COR-L47 (cell line): ENCODE measurements at regions not wholly inside any gene's neighbourhood (a gene's known extent, or its start where the extent isn't known, plus 50 kb on each side); places are given as distances from the start of the nearest gene placed in this dataset.

Source experiments
- DNase-seq: peaks from one replicate; lab custom pipeline; 2025; lab: John Stamatoyannopoulos, UW

DNA sequence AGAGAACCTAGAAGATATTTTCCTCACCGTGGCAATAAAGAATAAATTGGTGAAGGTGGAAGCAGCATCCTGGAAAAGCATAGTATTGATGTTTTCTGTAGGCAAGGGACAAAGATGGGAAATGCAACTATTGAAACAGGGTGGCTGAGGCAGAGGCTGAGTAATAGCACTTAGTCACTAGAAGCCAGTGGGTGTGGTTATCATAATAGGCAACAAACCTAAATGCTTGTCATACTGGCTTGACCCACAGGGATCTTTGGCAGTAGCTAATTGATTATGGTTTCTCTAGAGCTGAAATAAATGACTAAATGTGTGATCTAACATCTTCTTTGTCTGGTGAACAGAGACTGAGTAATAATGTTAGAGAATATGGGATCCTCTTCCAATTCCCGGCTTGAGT is 353.6 kb upstream of the RPS6KA3 start:
- DNase-seq: no peak

DNA sequence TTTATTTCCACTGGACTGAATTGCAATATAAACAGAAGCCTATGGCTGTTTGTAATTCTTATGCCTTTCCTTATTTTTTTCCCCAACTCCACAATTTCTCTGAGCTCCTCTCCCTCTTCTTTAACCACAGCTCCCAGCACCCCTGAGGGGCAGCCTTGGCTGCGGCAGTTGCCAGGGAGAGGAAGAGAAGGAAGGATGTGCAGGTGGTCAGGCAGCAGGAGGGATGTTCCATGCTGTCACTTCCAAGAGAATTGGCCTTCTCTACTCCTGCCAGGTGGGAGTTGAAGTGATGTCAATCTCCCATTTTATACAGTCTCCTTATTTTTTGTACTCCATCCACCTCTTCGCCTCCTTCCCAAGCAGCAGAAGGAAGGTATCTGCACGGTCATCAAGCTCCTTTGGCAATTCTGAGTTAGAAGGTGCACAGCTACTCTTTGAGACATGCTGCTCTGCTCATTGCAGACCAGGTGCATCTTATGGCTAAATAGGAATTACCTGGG is 343.3 kb upstream of the RPS6KA3 start:
- DNase-seq: peak; percentile 26

DNA sequence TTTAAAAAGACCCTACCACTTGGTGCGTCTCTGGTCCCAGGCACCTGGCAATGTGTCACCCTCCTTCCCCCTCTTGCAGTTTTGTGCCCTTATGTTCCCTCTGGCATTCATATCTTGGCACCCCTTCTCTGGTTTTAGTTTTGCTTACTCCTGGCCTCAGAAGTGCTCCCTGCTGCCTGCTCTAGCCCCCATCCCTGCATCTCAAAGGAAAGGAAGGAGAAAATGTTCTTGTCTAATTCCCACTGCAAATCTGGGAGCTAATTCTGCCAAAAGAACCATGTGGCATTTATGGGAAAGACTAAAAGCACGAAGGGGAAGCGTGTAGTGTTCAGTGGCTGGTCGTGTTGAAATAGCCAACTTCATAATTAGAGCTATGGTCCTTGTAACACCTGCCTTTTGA is 340.1 kb upstream of the RPS6KA3 start:
- DNase-seq: no peak

DNA sequence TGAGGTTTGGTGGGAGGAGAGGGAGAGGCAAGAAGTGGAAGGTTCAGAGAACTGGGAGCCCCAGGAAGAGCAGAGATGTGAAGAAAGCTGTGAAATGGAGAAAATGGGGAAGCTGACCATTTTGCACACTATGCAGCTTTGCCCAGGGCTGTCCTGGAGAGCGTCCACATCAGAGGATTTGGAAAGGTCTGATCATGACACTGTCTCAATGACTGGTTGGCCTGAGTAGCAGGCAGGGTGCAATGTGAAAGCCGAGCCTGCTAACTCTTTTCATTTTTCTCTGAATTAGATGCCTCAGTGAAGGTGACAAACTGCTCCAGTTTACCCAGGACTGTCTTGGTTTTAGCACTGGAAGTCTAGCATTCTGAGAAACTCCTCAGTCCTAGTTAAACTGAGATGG is 330.1 kb upstream of the RPS6KA3 start:
- DNase-seq: no peak

DNA sequence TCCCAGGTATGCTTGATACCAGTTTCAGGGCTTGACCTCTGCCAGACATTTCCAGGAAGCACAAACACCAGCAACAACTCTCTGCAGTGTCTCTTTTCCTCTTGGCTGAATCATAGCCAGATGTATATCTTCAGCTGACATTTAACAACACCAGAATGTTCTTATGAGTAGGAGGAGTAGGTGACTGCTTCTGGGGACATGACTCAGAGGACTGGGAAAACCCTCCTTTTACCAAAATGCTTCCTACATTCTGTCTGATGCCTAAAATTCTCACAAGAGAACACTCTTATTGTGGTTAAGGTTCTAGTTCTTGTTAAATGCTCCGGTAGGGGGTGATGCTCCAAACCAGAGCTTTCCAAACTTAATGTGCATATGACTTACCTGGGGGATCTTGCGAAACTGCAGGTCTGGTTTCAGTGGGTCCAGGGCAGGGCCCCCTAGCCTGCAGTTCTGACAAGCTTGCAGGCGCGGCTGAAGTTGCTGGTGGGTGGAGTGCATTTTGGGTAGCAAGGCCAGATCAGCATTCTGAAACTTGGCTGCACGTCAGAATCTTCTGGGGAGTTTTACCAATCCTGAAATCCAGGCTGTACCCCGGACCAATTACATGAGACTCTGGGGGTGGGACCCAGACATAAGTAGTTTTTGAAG is 329.3 kb upstream of the RPS6KA3 start:
- no peak for DNase-seq

DNA sequence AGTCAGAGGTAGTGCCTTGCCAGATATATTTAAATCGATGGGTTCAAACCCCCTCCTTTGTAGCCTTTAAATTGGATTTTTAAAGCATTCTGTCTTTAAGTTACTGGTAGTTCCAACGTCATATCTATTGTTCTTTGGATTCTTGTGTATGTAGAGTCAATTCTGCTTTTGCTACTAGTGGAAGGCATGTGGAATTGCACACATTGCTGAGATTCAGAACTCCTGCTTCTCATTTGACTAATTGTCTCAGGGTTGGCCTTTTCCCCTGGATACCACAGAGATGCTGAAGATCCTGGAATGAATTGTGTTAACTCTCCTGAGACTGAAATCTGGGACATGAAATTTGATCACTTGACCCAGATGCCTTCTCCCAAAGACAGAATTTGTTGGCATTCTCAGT is 328.3 kb upstream of the RPS6KA3 start:
- DNase-seq: no peak

DNA sequence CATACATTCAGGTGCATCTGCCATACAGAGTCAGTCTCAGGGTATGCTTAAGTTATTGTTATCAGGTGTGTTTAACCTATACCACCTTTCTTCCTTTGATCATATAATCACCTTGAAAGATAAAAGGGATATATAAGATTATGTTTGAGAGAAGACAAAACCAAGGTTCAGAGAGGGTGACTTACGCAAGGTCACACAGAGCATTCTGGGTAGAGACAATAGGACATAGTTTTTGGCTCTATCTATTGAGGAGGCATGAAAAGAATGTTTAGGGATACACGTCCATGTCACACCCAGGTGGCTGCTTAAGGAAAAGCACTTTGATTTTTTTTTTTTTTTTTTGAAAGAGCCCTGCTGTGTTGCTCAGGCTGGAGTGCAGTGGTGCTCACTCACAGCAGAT is 327.1 kb upstream of the RPS6KA3 start:
- no peak for DNase-seq

DNA sequence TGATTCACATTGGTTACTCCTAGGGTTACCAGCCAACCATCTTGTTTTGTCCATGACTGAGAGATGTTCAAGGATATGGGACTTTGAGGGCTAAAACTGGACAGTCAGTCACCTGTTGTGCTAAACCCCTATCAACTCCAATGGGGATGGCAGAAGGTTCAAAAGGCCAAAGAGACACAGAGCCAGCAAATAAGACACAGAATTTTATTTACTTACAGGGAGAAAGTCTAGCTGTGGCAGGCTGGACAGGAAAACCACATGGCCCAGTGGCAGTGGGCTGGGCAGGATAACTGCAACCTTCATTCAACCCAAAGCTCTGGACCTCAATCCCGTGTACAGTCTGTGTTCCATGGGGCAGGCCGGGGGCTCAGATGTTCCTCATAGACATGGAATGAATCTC is 326.7 kb upstream of the RPS6KA3 start:
- no peak for DNase-seq

DNA sequence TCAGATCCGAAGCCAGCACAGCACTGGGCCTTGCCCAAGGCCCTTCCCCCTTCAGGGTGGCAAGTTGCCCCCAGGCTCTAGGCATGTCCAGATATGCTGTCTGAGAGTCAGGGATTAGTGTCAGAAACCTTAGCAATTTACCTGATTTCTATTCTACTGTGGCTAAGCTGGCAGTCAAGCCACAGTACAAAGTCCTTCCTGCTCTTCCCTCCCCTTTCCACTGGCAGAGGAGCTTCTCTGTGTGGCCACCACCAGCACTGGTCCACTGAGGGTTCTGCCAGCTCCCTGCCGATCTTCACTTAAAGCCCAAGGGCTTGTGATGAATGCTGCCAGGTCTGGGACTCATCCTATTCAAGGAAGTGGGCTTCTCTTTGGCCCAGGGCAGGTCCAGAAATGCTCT is 324.5 kb upstream of the RPS6KA3 start:
- no peak for DNase-seq

DNA sequence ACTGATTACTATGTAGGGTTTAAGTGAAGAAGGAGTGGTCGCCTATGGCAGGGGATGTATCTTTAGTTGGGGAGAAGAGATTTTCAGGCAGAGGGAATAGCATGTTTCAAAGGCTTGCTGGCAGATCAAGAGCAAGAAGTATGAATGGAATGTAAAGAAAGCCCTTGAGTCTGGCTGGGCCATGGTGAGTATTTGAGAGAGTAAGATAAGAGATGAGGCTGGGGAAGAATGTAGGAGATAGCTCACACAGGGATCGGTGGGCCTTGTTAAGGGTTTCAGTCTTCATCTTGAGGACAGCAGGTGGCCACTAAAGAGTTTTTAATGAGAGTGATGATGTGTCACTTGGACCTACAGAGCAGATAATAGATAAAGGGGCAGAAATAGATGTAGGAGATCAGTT is 319.1 kb upstream of the RPS6KA3 start:
- no peak for DNase-seq

DNA sequence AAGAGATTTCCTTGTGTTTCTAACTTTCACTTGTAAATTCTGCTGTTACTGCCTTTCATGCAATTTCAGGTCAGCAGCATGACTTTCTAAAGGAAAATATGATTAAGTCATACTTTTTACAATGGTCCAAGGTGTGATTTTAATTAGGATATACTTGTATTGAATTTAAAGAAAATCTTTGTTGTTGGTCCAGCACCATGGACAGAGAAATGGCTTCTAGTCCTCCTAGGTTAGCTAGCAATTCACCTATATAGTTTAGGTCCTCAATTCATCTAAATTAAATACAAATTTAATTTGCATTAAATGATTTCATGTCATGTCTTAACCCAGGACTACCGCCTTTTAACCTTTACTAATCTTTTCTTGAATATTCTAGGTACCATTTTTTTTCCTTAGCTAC is 304.9 kb upstream of the RPS6KA3 start:
- DNase-seq: no peak

DNA sequence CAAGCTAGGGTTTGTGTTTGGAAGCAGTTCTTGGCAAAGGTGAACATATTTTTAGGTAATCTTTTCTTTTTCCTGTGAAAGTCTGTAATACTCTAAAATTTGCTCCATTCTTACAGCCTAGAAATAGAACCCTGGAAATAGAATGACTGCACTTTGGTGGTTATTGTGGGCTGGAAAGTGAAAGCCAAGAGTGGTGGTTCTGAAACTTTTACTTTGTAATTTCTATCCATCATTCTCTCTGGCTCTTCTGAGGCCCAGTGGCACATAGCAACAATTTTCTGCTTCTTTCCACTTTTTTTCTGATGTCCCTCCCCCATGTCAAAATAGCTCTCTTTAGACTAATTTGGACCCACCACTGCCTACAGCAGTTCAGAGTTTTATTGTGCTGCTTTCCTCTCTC is 300.4 kb upstream of the RPS6KA3 start:
- DNase-seq: no peak

DNA sequence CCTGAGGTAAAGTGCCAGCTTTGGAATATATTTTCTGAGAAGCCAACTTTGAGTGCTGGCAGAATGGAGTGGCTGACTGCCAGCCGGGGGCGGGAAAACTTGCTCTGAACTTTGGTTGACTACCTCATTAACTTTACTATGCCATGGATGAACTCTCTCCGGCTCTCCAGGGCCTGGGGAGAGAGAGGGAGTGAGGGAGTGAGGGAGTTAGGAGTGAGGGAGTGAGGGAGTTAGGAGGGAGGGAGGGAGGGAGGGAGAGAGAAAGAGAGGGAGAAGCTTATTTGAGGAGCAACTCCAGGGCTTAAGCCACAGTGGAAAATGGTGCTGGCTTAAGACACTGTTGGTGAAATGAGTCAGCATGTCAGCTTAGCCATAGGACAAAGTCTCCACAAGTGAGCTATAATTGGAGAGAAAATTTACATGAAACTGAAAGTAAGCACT is 280.9 kb upstream of the RPS6KA3 start:
- DNase-seq: no peak

DNA sequence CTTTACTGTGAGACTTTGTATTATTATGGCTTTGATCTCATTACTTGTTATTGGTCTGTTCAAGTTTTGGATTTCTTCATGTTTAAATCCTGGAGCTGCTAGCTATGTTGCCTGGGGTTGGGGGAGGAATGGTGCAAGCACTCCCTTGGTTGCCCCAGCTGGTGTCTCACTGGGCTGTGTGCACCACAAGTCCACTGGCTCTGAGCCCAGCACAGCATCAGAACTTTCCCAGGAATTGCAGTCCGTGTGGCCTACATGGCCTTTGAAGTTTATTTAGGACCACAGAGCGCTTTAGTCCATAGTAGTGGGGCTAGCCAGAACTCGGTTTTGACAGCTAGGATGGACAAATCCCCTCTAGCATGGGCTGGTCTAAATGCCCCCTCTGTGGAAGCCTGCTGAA is 278.8 kb upstream of the RPS6KA3 start:
- DNase-seq: no peak

DNA sequence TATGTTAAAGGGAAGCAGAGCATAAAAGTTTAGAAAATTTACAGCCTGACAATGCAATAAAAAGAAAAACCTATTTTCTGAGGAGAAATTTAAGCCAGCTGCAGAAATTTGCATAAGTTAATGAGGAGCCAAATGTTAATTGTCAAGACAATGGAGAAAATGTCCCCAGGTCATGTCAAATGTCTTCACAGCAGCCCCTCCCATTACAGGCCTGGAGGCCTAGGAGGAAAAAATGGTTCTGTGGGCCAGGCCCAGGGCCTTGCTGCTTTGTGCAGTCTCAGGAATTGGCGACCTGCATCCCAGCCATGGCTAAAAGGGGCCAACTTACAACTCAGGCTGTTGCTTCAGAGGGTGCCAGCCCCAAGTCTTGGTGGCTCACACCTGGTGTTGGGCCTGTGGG is 275.4 kb upstream of the RPS6KA3 start:
- DNase-seq: no peak

DNA sequence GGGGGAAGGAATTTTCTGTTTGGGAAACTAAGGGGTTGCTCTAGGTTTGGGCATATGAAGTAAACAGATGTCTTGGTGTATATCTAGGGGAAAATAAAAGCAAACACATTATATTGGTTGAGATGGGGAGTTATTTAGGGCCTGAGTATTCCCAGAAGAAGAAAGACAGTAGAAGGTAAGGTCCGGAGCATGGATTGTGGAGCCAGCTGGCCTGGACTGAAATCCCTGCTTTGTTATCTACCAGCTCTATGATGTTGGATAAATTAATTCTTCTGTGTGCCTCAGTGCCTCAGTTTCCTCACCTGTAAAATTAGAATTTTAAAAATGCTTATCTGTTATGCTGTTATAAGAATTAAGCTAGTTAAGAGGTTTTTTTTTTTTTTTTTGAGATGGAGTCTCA is 272.3 kb upstream of the RPS6KA3 start:
- DNase-seq: no peak

DNA sequence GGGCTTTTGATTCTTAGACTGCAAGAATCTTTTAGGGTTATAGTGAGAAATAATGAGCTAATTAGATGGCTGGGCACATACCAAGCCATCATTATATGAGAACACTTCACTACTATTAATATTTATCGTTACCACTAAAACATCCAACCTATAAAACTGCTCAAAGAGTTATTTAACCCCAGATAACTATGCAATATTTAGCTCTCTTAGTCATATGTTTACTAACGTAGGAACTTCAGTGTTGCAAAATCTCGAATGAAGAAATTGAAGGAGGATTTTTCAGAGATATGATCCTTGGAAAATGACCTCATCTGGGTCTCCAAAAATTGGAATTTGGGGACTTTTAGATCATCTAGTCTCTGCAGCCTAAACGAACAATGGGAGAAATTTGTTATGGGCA is 265.0 kb upstream of the RPS6KA3 start:
- no peak for DNase-seq

DNA sequence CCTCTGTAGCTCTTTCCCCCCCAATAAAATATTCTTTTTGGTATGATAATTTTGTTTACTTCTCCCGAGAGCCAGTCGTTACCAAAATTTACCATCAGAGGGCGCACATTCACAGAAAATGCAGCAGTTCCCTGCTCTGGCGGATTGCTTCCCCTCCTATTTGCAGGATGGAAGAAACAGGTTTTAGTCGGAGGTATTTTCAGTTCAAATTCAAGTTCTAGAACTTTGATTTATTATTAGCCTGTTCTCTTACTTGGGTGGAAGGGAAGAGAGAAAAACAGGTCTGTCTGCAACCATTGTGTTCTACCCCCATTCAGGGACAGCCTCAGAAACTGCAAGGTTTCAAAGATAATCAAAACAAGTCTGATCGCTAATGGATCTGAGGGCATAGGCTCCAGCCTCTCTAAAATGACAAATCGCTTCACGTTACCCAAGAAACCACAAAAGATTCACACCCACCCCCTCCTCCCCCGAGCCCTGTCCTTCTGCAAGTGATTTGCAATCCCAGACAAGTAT is 263.8 kb upstream of the RPS6KA3 start:
- DNase-seq: peak; percentile 11

DNA sequence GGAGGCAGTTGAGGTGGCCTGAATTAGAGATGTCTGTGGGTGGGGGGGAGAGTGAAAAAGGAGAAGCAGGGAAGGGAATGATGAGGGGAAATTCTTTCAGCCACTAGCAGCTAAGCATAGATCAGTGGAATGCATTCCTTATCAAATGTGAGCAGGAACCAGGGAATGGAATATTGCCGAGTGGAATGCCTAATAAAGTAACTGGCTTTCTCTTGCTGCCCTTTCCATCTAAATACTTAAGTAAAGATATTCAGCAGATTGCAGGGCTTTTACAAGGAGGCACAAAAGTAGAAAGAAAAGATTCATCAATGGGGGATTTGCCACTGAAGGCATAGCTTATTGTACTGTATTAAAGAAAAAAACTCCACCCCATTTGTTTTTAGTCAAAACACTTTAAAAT is 263.0 kb upstream of the RPS6KA3 start:
- DNase-seq: no peak

DNA sequence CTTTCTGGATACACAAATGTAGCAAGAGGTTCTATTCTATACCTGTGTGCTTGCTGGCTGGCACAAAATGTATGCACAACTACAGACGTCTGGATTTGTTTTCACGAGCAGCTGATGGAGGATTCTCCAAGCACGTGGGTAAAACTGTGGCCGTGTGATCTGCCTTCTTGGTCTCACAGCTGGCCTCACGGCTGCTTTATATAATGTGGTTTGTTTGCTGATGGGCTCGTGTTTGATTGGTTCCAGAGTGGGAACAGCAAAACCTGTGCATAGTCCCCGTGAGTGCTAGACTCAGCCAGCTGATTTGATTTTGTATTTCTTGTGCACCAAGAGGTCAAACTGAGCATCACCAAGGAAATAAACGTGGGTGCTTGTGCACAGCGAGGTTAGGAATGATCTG is 262.6 kb upstream of the RPS6KA3 start:
- no peak for DNase-seq

DNA sequence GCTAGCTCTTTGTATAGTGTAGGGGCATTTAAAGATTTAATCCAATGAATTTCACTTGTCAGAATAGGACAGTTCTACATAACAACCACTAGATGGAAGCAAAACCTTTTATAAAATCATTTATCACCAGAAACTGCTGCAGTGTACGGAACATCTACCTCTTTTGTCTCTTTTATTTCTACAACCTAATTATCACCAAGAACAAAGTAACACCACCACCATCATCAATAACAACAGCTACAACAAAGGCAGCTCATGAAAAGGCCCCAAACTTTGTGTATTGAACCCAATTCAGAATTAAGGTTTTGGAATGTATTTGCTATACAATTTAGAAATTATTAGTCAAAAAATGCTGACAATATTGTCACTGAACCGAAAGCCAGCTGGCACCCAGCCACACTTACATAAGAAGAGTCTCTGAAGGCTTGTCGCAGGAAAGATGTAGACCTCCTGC is 260.9 kb upstream of the RPS6KA3 start:
- DNase-seq: peak; percentile 33

DNA sequence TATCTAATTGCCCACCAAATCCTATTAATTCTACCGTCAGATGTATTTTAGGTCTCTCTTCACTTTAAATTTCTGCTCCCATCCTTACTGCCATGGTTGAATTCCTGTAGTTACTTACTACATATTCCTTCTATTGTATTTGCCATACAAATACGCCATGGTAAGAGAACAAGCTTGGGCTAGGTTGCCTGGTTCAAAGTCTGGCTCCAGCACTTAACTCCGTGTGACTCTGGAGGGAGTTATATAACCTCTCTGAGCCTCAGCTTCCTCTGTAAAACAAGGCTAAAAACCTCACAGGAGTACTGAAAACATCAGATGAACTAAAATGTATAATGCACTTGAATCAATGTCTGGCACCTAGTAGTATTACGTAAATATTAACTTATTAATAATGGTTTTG is 260.3 kb upstream of the RPS6KA3 start:
- no peak for DNase-seq

DNA sequence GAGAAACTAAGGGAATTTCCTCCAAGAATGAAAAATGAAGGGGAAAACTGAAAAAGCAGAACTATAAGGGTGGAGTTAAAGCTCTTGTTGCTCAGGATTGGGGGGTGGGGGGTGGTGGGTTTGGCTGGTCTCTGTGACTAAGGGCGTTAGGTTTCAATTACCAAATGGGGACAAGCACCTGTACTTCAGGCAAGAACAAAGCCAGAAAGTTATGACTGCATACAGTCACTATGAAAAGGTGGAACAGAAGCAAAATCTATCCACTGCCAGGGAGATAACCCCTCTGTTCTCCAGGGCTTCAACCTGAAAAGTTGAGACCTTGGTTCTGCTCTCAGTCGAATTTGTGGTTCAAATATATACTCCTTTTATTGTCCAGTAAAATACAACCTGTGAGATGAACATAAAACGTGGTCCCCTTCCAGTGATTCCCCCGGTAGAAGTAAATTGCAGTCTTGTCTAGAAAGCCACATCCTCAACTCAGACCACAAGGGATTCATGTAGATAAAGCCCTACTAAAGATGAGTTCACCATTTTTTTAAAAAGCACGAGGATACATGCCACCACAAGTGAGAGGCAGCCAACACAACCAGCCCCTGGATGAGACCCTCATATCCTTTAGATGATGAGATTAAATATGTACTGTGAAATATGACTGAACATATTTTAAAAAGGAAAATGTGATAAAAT is 257.1 kb upstream of the RPS6KA3 start:
- DNase-seq: no peak

DNA sequence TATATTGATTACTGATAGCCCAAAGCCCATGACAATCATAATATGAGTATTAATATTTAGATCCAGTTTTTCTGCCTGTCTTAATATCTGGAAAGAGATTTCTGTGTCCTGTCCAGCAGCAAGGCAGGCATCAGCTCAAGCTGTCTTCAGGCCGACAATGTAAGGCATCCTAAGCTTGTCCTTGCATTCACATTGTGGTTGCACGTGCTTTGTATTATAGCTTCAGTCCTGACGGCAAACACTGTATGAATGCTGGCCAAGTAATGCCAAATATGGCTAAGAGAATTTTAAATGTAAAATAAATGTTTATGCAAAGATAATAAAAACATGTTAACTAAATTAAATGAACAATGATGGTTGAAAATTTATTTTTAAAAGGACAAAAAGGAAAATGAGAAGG is 255.7 kb upstream of the RPS6KA3 start:
- DNase-seq: no peak
